ENCODE measurements at regions not wholly inside any gene's neighbourhood (a gene's known extent, or its start where the extent isn't known, plus 50 kb on each side); places are given as distances from the start of the nearest gene placed in this dataset.

- TF ChIP-seq CTCF (IDR thresholded peaks at IDR 0.05; ENCODE audit: control extremely low read depth in 1 of 3, insufficient read depth in 1 of 3, low read depth in 1 of 3, low read length in 3 of 3), result no peak
- TF ChIP-seq POLR2A (IDR thresholded peaks at IDR 0.05; ENCODE audit: control extremely low read depth in 1 of 2, low read depth in 2 of 2, low read length in 2 of 2), result no peak
- no peak for TF ChIP-seq SRF (IDR thresholded peaks at IDR 0.05; ENCODE audit: low read depth, low read length)
Observed at GRCh38 chr3:76969471-76969870, 70.4 kb upstream of the ROBO2 start.

Data from H1 (cell line).